AG20443 (cell line): ENCODE measurements at regions not wholly inside any gene's neighbourhood (a gene's known extent, or its start where the extent isn't known, plus 50 kb on each side); places are given as distances from the start of the nearest gene placed in this dataset.

Experiments used
- DNase-seq: peaks from one replicate; pipeline ENCODE4 v3.0.0; 2012; ENCODE audit warnings: low spot score, mixed read lengths

- no peak for DNase-seq
Measured at GRCh38 chr20:12659942-12660341, 348.8 kb upstream of the SPTLC3 start.

GRCh38 chr20:12660918-12661317, 347.9 kb upstream of the SPTLC3 start:
- no peak for DNase-seq

- DNase-seq = no peak
Measured at GRCh38 chr20:12670301-12670700, 338.5 kb upstream of the SPTLC3 start.

GRCh38 chr20:12673352-12673751, 335.4 kb upstream of the SPTLC3 start:
- DNase-seq = no peak

DNA sequence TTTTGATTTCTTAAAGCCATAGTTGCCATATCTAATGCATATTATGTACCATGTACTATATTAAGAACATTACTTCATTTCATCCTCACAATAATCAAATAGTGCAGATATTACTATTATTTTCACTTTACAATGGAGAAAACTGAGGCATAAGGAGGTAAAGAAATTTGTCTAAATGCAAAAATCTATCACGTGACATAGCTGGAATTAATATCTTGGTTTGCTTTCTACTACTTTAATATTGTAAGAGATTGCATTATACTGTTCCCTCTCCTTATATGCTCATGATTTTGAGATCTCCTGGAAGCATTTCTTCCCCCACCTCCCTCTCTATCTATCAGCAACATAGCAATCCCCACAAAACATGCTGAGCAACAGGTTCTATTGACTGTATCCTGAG, 330.8 kb upstream of the SPTLC3 start:
- DNase-seq = no peak

- DNase-seq = no peak
Measured at GRCh38 chr20:12679447-12679846, 329.3 kb upstream of the SPTLC3 start.

DNA sequence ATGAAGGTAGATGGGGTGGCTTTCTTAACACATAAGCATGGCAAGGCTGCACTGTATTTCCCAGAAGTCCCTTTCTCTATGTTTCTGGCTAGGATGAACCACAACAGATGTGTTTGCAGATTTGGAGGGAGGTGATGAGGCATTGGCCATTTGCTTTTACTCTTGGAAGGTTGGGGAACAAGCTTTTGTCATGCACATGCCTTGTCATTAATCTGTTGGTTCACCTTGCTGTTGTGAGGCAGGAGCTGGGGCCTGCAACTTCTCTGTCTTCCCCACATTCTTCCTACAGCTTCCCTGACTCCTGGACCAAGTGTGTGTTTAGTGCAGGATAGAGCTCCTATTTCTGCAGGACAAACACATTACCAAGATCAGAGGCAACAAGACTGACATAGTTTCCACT, 326.2 kb upstream of the SPTLC3 start:
- no peak for DNase-seq

- DNase-seq = no peak
Measured at GRCh38 chr20:12687476-12687875, 321.3 kb upstream of the SPTLC3 start.

- no peak for DNase-seq
Measured at GRCh38 chr20:12695937-12696336, 312.8 kb upstream of the SPTLC3 start.

DNA sequence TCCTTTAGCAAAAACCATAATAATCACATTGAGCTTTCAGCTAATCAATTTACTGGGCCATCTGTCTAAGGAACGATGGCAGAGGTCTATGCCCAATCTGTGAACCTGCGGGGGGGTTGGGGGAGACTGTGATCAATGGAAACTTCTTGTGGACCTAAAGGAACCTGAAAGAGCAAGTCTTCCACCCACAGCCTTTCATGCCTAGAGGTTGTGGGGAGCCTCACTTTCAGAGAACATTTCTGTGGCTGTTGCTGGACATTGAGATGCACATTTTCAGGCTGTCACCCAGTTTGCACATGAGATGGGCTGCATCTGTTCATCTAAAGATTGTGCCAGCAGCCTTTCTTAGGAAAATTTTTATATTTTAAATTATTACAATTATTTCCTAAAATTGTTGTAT, 310.0 kb upstream of the SPTLC3 start:
- no peak for DNase-seq

DNA sequence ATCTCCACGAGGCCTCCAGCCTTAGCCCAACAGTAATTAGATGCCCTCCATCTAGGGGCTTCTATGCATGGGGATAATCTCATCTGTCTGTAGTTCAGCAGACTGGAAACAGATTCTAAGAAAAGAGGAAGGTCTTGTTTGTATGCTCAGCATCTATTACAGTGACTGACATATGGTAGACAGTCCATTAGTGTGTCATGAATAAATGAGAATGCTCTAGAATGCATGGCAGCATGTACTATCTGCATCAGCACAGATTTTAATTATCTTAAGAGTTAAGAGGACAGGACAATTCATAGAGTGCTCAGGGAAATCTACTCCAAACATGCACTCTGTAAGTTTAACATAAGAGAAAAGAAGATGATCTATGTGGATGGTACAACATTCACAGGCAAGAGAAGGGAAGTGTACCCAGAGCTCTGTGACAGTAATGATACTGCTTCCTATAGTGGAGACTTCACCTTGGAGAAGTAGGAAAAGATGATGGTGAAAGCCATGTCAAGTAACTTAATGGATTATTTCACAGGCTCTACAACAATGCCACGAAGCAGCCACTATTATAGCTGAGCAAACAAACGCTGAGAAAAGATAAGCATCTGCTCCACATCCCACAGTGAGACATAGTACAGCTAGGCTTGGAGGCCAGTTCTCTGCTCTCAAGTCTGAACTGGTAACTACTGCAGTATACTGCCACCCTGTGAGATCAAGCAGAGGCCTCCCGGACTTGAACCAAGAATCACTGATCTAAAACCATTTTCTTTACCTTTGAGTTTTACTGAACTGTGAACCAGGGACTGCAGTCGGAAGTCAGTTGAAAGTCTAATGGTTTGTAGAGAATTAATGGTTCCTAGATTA, 309.2 kb upstream of the SPTLC3 start:
- no peak for DNase-seq

- no peak for DNase-seq
Measured at GRCh38 chr20:12700701-12701100, 308.1 kb upstream of the SPTLC3 start.

- no peak for DNase-seq
Measured at GRCh38 chr20:12702312-12702711, 306.5 kb upstream of the SPTLC3 start.

GRCh38 chr20:12715371-12715770, 293.4 kb upstream of the SPTLC3 start:
- DNase-seq = no peak

GRCh38 chr20:12715991-12716680, 292.6 kb upstream of the SPTLC3 start:
- DNase-seq = no peak

GRCh38 chr20:12717061-12717460, 291.7 kb upstream of the SPTLC3 start:
- no peak for DNase-seq

GRCh38 chr20:12718619-12719018, 290.2 kb upstream of the SPTLC3 start:
- no peak for DNase-seq

- no peak for DNase-seq
Measured at GRCh38 chr20:12721636-12722035, 287.1 kb upstream of the SPTLC3 start.

- no peak for DNase-seq
Measured at GRCh38 chr20:12722091-12722490, 286.7 kb upstream of the SPTLC3 start.

- DNase-seq = no peak
Measured at GRCh38 chr20:12723811-12724210, 285.0 kb upstream of the SPTLC3 start.

DNA sequence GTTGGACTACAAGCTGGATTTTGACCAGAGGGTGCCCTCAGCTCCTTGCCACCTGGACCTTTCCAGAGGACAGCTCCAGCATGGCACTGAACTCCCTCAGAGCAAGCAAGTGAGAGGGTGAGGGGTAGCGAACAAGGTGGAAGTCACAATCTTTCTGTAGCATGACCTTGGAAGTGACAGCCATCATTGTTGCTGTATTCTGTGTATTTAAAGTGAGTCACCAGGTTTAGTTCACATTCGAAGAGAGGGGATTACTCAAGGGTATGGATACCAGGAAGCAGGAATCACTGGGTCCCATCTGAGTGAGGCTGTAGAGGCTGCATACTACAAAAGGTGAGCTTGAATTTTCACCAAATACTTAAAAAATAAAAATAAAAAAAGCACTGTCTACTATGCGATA, 280.0 kb upstream of the SPTLC3 start:
- DNase-seq = no peak

- DNase-seq = no peak
Measured at GRCh38 chr20:12729326-12729725, 279.4 kb upstream of the SPTLC3 start.

- DNase-seq = no peak
Measured at GRCh38 chr20:12733811-12734210, 275.0 kb upstream of the SPTLC3 start.

DNA sequence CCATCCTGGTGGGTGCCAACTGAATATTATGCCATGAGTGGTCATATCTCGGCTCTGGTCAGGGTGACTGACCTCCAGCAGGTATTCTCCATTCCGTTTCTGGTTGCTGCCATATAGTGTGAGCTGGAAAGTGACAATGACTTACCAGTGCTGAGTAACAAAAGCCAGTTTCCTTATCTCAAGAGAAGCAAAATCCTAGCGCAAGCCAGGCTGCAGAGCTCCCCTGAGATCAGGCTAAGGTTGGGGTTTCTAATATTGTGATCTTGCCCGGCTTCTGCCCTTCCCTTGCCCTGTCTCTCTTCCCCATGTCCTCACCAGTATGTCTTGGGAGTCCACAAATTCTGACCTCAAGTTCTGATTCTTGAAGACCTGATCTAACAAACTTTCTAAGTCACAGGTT, 271.3 kb upstream of the SPTLC3 start:
- no peak for DNase-seq
